Peyer's patch (tissue), 4 donors: ENCODE measurements at regions not wholly inside any gene's neighbourhood (a gene's known extent, or its start where the extent isn't known, plus 50 kb on each side); places are given as distances from the start of the nearest gene placed in this dataset.

Experiments
- POLR2A ChIP-seq, 2 donors: fragments of 450-650 bp; IDR thresholded peaks; one replicate each; pipeline ENCODE4 v1.5.1; 2017; ENCODE audit warnings: antibody characterized with exemption in 2 of 2, mild to moderate bottlenecking in 2 of 2, moderate library complexity in 2 of 2
- TF ChIP-seq, protein P1 (sequence below), 6 experiments: fragments of 450-650 bp in 4 of 6; fragments of 200-600 bp in 2 of 6; sonication (generic) in 1 of 6; IDR thresholded peaks; one replicate each; pipeline ENCODE4 v1.5.1; 2017 to 2019; ENCODE audit warnings: antibody characterized with exemption in 6 of 6, mild to moderate bottlenecking in 3 of 6, moderate library complexity in 1 of 6

DNA sequence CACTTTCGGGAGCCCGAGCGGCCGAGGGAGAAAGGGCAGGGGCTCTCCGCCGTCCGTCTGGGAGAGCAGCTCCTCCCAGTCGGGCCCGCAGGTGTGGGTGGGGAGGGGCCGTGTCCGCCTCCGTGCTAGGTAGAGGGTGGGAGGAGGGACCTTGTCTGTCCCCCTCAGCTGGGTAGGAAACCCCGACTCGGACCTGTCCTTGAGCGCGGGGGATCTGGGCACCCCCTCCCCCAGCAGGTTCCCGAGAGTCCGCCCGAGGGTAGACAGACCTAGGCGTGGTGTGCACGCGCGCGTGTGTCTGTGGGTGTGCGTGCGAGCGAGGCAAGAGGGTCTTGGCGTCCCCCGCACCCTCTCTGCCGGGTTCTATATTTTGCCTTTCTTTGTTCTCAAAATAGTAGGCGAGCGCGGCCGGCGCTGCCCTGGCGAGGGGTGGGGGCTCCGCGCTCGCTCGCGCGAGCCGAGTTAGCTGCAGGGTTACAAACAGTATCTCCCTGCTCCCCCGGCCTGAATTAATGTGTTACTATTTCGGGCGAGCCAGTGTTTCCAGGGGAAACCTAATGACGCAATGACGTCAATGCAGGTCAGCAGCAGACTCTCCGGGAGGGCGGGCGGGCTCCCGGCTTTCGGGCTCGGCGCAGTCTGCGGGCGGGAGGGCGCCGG, 73.9 kb upstream of the LEP start:
- TF ChIP-seq POLR2A (IDR thresholded peaks at IDR 0.05), result no peak
- TF ChIP-seq, protein P1, sequence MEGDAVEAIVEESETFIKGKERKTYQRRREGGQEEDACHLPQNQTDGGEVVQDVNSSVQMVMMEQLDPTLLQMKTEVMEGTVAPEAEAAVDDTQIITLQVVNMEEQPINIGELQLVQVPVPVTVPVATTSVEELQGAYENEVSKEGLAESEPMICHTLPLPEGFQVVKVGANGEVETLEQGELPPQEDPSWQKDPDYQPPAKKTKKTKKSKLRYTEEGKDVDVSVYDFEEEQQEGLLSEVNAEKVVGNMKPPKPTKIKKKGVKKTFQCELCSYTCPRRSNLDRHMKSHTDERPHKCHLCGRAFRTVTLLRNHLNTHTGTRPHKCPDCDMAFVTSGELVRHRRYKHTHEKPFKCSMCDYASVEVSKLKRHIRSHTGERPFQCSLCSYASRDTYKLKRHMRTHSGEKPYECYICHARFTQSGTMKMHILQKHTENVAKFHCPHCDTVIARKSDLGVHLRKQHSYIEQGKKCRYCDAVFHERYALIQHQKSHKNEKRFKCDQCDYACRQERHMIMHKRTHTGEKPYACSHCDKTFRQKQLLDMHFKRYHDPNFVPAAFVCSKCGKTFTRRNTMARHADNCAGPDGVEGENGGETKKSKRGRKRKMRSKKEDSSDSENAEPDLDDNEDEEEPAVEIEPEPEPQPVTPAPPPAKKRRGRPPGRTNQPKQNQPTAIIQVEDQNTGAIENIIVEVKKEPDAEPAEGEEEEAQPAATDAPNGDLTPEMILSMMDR (IDR thresholded peaks at IDR 0.05), result no peak
